ENCODE measurements at regions not wholly inside any gene's neighbourhood (a gene's known extent, or its start where the extent isn't known, plus 50 kb on each side); places are given as distances from the start of the nearest gene placed in this dataset.

- no peak for TF ChIP-seq POLR2A (IDR thresholded peaks at IDR 0.05)
- TF ChIP-seq POLR2AphosphoS5 (IDR thresholded peaks at IDR 0.05), result no peak
- TF ChIP-seq EP300 (IDR thresholded peaks at IDR 0.05), result no peak
Observed at GRCh38 chr5:133696006-133696584, 83.8 kb upstream of the FSTL4 start.

Measured in gastroesophageal sphincter (tissue), 2 donors.